Neural cell (in vitro differentiated cells): ENCODE measurements at regions not wholly inside any gene's neighbourhood (a gene's known extent, or its start where the extent isn't known, plus 50 kb on each side); places are given as distances from the start of the nearest gene placed in this dataset.

Experiments used
- H2AFZ ChIP-seq: fragments of 200-600, 300-800 bp; sonication (generic), shearing (Covaris generic); 2 replicates; pipeline ENCODE4 v1.6.0; 2014; ENCODE audit warnings: low read depth, mild to moderate bottlenecking, antibody characterized with exemption, low read length, moderate library complexity
- H3F3A ChIP-seq: fragments of 200-600 bp; shearing (Covaris generic); 2 replicates; pipeline ENCODE4 v1.6.1; 2016; ENCODE audit warnings: mild to moderate bottlenecking, moderate library complexity, mixed read lengths, antibody characterized with exemption, low read length; ENCODE audit not compliant: insufficient read depth, poor library complexity, severe bottlenecking
- H3K27ac ChIP-seq: fragments of 200-600, 300-800 bp; sonication (generic), shearing (Covaris generic); 2 replicates; pipeline ENCODE4 v1.5.1; 2014; ENCODE audit warnings: mild to moderate bottlenecking, low read length, moderate library complexity
- H3K27me3 ChIP-seq: fragments of 300-800, 200-600 bp; sonication (generic), shearing (Covaris generic); 2 replicates; pipeline ENCODE4 v1.6.0; 2014; ENCODE audit warnings: mild to moderate bottlenecking, low read depth, low read length, moderate library complexity; ENCODE audit not compliant: insufficient read depth
- H3K36me3 ChIP-seq: fragments of 300-800, 200-600 bp; sonication (generic), shearing (Covaris generic); 2 replicates; pipeline ENCODE4 v1.5.1; 2014; ENCODE audit warnings: mild to moderate bottlenecking, antibody characterized with exemption, low read length, moderate library complexity; ENCODE audit not compliant: insufficient read depth
- H3K4me2 ChIP-seq: fragments of 300-800, 200-600 bp; sonication (generic), shearing (Covaris generic); 2 replicates; pipeline ENCODE4 v1.6.0; 2014; ENCODE audit warnings: mild to moderate bottlenecking, low read length
- H3K4me3 ChIP-seq: fragments of 300-800, 200-600 bp; sonication (generic), shearing (Covaris generic); 2 replicates; pipeline ENCODE4 v1.5.1; 2014; ENCODE audit warnings: mild to moderate bottlenecking, low read length, moderate library complexity
- H3K79me2 ChIP-seq: fragments of 200-600 bp; shearing (Covaris generic); replicated peaks from 2 replicates; pipeline ENCODE4 v1.6.0; 2014; ENCODE audit warnings: mild to moderate bottlenecking, low read length, moderate library complexity; ENCODE audit not compliant: insufficient read depth
- H3K9ac ChIP-seq: fragments of 300-800, 200-600 bp; sonication (generic), shearing (Covaris generic); 2 replicates; pipeline ENCODE4 v1.6.1; 2016; ENCODE audit warnings: mild to moderate bottlenecking, low read length, mixed read lengths
- H3K9me2 ChIP-seq: fragments of 200-600 bp; shearing (Covaris generic); 2 replicates; pipeline ENCODE4 v1.6.1; 2016; ENCODE audit warnings: mild to moderate bottlenecking, low read length, mixed read lengths; ENCODE audit not compliant: insufficient read depth
- H3K9me3 ChIP-seq: fragments of 200-600, 300-800 bp; sonication (generic), shearing (Covaris generic); 2 replicates; pipeline ENCODE4 v1.6.1; 2016; ENCODE audit warnings: mild to moderate bottlenecking, mixed run types, low read length, moderate library complexity, mixed read lengths
- H4K20me1 ChIP-seq: fragments of 200-600 bp; shearing (Covaris generic); 2 replicates; pipeline ENCODE4 v1.6.1; 2016; ENCODE audit warnings: mild to moderate bottlenecking, mixed run types; ENCODE audit not compliant: insufficient read depth
- CTCF ChIP-seq: fragments of 450-650 bp; IDR thresholded peaks from 2 replicates; pipeline ENCODE4 v1.5.1; 2014; ENCODE audit warnings: antibody characterized with exemption, mild to moderate bottlenecking, moderate library complexity; ENCODE audit not compliant: poor library complexity, severe bottlenecking
- EP300 ChIP-seq: fragments of 450-650 bp; conservative IDR thresholded peaks from 2 replicates; pipeline ENCODE4 v1.6.1; 2014; ENCODE audit warnings: antibody characterized with exemption, mild to moderate bottlenecking, moderate library complexity; ENCODE audit not compliant: poor library complexity, severe bottlenecking
- EZH2 ChIP-seq: fragments of 200-600, 300-800 bp; shearing (Covaris generic), sonication (generic); IDR thresholded peaks from 2 replicates; pipeline ENCODE4 v1.6.1; 2014; ENCODE audit warnings: antibody characterized with exemption, low read length, borderline replicate concordance, mild to moderate bottlenecking; ENCODE audit not compliant: insufficient read depth, poor library complexity, severe bottlenecking
- MXI1 ChIP-seq: fragments of 450-650 bp; conservative IDR thresholded peaks from 2 replicates; pipeline ENCODE4 v1.6.1; 2014; ENCODE audit warnings: antibody characterized with exemption, mild to moderate bottlenecking; ENCODE audit not compliant: poor library complexity, severe bottlenecking
- POLR2AphosphoS5 ChIP-seq: IDR thresholded peaks from 2 replicates; pipeline ENCODE4 v1.6.1; 2012
- RAD21 ChIP-seq: fragments of 450-650 bp; conservative IDR thresholded peaks from 2 replicates; pipeline ENCODE4 v1.6.1; 2014; ENCODE audit warnings: antibody characterized with exemption, mild to moderate bottlenecking, moderate library complexity
- REST ChIP-seq: IDR thresholded peaks from 2 replicates; pipeline ENCODE4 v1.6.1; 2012; ENCODE audit warnings: borderline replicate concordance
- SMC3 ChIP-seq: fragments of 450-650 bp; conservative IDR thresholded peaks from 2 replicates; pipeline ENCODE4 v1.6.1; 2014; ENCODE audit warnings: antibody characterized with exemption, mild to moderate bottlenecking, moderate library complexity; ENCODE audit not compliant: poor library complexity
- TAF1 ChIP-seq: IDR thresholded peaks from 2 replicates; pipeline ENCODE4 v1.6.1; 2012; ENCODE audit warnings: low read depth

DNA sequence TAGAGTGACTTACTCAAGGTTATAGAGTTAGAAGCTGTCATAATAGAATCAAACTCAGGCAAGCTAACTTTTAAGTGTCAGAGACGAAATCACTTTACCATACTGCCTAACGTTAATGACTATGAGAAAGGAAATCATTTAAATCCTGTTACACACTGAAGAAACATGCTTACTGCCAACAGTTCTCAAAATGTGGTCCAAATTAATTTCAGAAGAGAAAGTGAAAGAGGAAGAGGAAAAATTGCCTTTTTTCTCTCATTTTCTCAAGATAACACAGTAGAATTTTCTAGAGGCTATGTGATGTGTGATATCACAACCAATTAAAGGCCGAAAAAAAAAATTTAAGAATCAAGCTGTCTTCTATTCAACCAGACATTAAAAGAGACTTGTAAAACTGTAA, 1362.7 kb upstream of the CHAC2 start:
- no peaks in the 10 kb centered on the region for H3K36me3 ChIP-seq
- no peak overlapping the region for H3K27ac ChIP-seq
- H4K20me1 ChIP-seq: no peaks in the 10 kb centered on the region
- H3K9me3 ChIP-seq: no peaks in the 10 kb centered on the region
- no peak overlapping the region for H3K4me2 ChIP-seq
- no peaks in the 10 kb centered on the region for H3K9me2 ChIP-seq
- no peaks in the 10 kb centered on the region for H3K79me2 ChIP-seq
- no peaks in the 10 kb centered on the region for H3F3A ChIP-seq
- H3K9ac ChIP-seq: no peak overlapping the region
- H3K4me3 ChIP-seq: no peak overlapping the region
- H2AFZ ChIP-seq: no peak overlapping the region
- no peaks in the 10 kb centered on the region for H3K27me3 ChIP-seq
- TF ChIP-seq TAF1 (no peak), MXI1 (no peak), RAD21 (no peak), REST (no peak), EZH2 (no peak), SMC3 (no peak), EP300 (no peak), POLR2AphosphoS5 (no peak), CTCF (no peak)

- Histone ChIP-seq H3K9me3 (no peaks in the 10 kb centered on the region), H3K27me3 (no peaks in the 10 kb centered on the region), H3K27ac (no peak overlapping the region), H2AFZ (no peak overlapping the region), H3K79me2 (no peaks in the 10 kb centered on the region), H3K9ac (no peak overlapping the region), H3K36me3 (no peaks in the 10 kb centered on the region), H3F3A (no peaks in the 10 kb centered on the region), H4K20me1 (no peaks in the 10 kb centered on the region), H3K4me2 (no peak overlapping the region), H3K9me2 (no peaks in the 10 kb centered on the region), H3K4me3 (no peak overlapping the region)
- no peak for TF ChIP-seq TAF1
- no peak for TF ChIP-seq EZH2
- TF ChIP-seq MXI1: no peak
- TF ChIP-seq REST: no peak
- TF ChIP-seq EP300: no peak
- TF ChIP-seq CTCF: no peak
- no peak for TF ChIP-seq SMC3
- no peak for TF ChIP-seq POLR2AphosphoS5
- TF ChIP-seq RAD21: no peak
Observed at GRCh38 chr2:52404046-52404445, 1363.6 kb upstream of the CHAC2 start.
